ENCODE measurements at regions not wholly inside any gene's neighbourhood (a gene's known extent, or its start where the extent isn't known, plus 50 kb on each side); places are given as distances from the start of the nearest gene placed in this dataset.

DNA sequence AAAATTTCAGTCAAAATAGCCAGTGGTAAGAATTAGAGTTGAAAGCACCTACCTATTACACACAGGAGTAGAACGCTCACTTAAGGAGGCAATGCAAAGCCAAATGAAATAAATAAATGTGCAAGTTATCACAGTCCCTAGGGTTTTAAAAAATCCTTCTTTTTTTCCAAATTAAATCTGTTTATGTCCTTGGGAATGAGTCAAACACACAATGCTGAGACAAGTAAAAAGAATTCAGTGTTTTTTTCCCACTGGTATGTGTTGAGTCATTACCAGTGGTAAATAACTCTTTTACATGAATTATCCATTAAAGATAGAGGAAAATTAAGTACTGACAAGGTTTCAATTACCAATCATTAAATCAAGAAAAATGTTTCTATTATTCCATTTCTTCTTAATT is 438.6 kb downstream of the TNS3 start:
- TF ChIP-seq POLR2A (IDR thresholded peaks at IDR 0.05), result no peak
- TF ChIP-seq, protein P1, sequence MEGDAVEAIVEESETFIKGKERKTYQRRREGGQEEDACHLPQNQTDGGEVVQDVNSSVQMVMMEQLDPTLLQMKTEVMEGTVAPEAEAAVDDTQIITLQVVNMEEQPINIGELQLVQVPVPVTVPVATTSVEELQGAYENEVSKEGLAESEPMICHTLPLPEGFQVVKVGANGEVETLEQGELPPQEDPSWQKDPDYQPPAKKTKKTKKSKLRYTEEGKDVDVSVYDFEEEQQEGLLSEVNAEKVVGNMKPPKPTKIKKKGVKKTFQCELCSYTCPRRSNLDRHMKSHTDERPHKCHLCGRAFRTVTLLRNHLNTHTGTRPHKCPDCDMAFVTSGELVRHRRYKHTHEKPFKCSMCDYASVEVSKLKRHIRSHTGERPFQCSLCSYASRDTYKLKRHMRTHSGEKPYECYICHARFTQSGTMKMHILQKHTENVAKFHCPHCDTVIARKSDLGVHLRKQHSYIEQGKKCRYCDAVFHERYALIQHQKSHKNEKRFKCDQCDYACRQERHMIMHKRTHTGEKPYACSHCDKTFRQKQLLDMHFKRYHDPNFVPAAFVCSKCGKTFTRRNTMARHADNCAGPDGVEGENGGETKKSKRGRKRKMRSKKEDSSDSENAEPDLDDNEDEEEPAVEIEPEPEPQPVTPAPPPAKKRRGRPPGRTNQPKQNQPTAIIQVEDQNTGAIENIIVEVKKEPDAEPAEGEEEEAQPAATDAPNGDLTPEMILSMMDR (IDR thresholded peaks at IDR 0.05), result no peak
- intact Hi-C loops (cut with DNase I; ENCODE audit: low total_unique reads), result no loop called here
- 68 to 70% methylated on average over 1 of the region's 1 CpG for WGBS, 2 donors
- DNase-seq (ENCODE audit: low spot score in 2 of 2), result no peak
- no peak overlapping the region for H3K4me3 ChIP-seq (ENCODE audit: low read depth, poor library complexity, severe bottlenecking)

DNA sequence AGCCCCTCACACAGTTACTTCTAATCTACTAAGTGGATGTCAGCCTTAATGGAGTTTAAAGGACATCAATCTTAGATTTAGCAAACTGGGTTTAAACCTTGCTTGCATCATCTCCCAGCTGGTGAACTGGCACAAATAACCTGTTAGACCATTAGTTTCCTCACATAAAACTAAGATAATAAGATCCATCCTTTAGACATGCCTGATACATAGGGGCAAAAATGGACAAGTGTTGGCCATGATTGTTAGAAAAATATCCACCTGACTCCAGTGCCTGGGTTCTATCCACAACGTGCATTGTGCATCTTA is 439.1 kb downstream of the TNS3 start:
- intact Hi-C loops (cut with DNase I; ENCODE audit: low total_unique reads), result no loop called here
- TF ChIP-seq, protein P1 (IDR thresholded peaks at IDR 0.05), result no peak
- TF ChIP-seq POLR2A (IDR thresholded peaks at IDR 0.05), result no peak
- 67 to 68% methylated on average over 1 of the region's 1 CpG for WGBS, 2 donors
- no peak for DNase-seq (ENCODE audit: low spot score in 2 of 2)
- H3K4me3 ChIP-seq (ENCODE audit: low read depth, poor library complexity, severe bottlenecking), result no peak overlapping the region

DNA sequence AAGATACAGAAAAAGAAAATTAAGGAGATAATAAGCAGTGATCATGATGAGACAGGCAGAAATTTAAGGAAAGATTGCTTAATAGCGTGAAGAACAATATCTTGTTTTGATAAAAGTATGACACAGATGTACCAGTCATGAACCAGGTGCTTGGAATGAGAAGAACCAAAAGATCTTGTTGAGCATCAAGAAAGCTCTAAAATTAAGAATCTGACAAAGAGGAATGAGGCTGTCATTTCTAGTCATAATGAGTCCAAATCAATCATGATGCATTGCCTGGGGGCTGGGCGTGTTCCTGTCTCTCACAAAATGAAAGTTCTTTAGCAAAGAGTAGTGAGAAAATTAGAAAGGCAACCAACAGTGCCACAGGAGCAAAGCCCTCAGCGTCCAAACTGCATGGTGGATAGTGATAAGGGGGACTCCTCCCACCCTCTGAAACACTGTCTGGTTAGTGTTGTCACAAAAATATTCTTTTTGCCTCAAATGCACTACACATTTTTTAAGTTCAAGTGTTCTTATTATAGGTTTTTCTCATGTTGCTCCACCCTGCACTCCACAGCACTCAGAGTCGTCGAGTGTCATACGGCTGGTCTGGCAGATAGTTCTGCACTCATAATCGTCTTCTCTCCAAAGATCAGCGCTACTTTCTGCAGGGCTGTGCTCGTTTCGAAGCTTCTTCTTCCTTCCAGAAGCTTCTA is 439.6 kb downstream of the TNS3 start:
- intact Hi-C loops (cut with DNase I; ENCODE audit: low total_unique reads), result no loop called here
- 62 to 69% methylated on average over 10 of the region's 10 CpGs for WGBS, 2 donors
- DNase-seq (ENCODE audit: low spot score in 2 of 2), result no peak
- no peak overlapping the region for H3K4me3 ChIP-seq (ENCODE audit: low read depth, poor library complexity, severe bottlenecking)
- TF ChIP-seq, protein P1 (IDR thresholded peaks at IDR 0.05), result no peak
- TF ChIP-seq POLR2A (IDR thresholded peaks at IDR 0.05), result no peak

DNA sequence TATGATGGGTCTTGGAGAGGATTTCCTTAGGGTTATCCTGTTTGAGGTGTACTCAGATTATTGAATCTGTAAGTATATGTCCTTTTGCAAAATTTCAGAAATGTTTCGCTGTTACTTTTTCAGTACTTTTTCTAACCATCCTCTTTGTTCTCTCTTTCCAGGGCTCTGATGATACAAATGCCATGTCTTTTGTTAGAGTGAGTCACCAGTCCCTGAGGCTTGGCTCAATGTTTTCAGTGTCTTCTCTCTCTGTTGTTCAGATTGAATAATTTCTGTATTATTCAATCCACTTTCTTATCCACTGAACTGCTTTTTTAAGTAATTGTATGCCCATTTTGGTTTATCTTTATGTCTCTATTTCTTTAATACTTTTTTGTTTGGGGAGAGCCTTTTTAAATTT is 449.4 kb downstream of the TNS3 start:
- no peak overlapping the region for H3K4me3 ChIP-seq (ENCODE audit: low read depth, poor library complexity, severe bottlenecking)
- WGBS, 2 donors, result 93 to 94% methylated on average over 1 of the region's 1 CpG
- intact Hi-C loops (cut with DNase I; ENCODE audit: low total_unique reads), result no loop called here
- TF ChIP-seq POLR2A (IDR thresholded peaks at IDR 0.05), result no peak
- DNase-seq (ENCODE audit: low spot score in 2 of 2), result no peak

DNA sequence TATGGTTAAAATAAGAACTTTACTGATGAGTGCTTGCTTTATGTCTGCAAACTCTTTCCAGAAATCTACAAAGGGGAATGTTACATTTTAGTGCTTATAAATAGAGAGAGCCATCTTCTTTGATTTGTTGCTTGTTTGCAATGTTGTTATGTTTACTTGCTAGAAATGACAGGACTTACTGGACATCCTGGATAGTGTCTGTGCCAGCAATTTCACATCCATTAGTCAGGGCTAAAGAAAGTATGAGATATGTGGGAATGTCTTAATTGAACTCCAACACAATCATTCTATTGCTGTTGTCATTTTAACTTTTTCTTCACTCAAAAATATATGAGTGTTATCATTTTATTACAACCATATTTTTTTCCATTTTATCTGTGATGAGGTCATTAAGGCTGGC is 453.2 kb downstream of the TNS3 start:
- intact Hi-C loops (cut with DNase I; ENCODE audit: low total_unique reads), result no loop called here
- no peak for DNase-seq (ENCODE audit: low spot score in 2 of 2)

DNA sequence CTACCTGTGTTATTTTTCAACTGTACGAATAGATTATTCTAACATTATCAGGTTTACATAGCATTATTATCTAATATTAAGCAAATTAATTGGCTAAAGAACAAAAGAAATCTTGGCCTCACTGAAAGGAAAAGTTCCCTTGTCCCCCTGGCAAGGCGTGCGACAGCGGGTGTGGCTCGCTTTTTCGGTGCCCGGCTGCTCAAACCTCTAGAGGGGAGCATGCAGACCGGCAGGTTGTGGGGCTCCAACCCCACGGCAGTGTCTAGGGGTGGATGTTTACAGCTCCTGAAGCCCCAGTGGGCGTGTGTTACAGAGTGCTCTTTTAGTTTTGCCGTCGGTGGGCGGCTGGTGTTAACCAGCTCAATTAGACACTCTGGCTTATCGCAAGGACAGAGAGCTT is 456.4 kb downstream of the TNS3 start:
- no peak overlapping the region for H3K4me3 ChIP-seq (ENCODE audit: low read depth, poor library complexity, severe bottlenecking)
- intact Hi-C loops (cut with DNase I; ENCODE audit: low total_unique reads), result no loop called here
- 65 to 70% methylated on average over 14 of the region's 14 CpGs for WGBS, 2 donors
- DNase-seq (ENCODE audit: low spot score in 2 of 2), result no peak
- TF ChIP-seq, protein P1 (IDR thresholded peaks at IDR 0.05), result no peak
- no peak for TF ChIP-seq POLR2A (IDR thresholded peaks at IDR 0.05)

More for the DNA sequence above, 453.2 kb downstream of the TNS3 start:
- TF ChIP-seq, protein P1 (IDR thresholded peaks at IDR 0.05), result no peak
- no peak for TF ChIP-seq POLR2A (IDR thresholded peaks at IDR 0.05)
- H3K4me3 ChIP-seq (ENCODE audit: low read depth, poor library complexity, severe bottlenecking), result no peak overlapping the region
